HG03442 (cell line): ENCODE measurements at regions not wholly inside any gene's neighbourhood (a gene's known extent, or its start where the extent isn't known, plus 50 kb on each side); places are given as distances from the start of the nearest gene placed in this dataset.

Experiments
- ATAC-seq: cut with Tn5 transposase; IDR thresholded peaks from one replicate; pipeline ENCODE4 v1.9.1; 2021; ENCODE audit warnings: mild to moderate bottlenecking, moderate library complexity; ENCODE audit not compliant: unreplicated experiment

- ATAC-seq: no peak
Measured at GRCh38 chr17:72534265-72534664, 413.4 kb downstream of the SOX9 start.

- ATAC-seq: no peak
Measured at GRCh38 chr17:72534776-72535175, 414.0 kb downstream of the SOX9 start.

- ATAC-seq: no peak
Measured at GRCh38 chr17:72535346-72535745, 414.5 kb downstream of the SOX9 start.

GRCh38 chr17:72535779-72536178 is 415.0 kb downstream of the SOX9 start:
- ATAC-seq: no peak

GRCh38 chr17:72536788-72537187 is 416.0 kb downstream of the SOX9 start:
- ATAC-seq: no peak

- ATAC-seq: no peak
Measured at GRCh38 chr17:72538443-72538842, 417.6 kb downstream of the SOX9 start.

- no peak for ATAC-seq
Measured at GRCh38 chr17:72538901-72539352, 418.1 kb downstream of the SOX9 start.

- ATAC-seq: peak; percentile 90
Measured at GRCh38 chr17:72539981-72540897, 419.4 kb downstream of the SOX9 start.

GRCh38 chr17:72542317-72542716 is 421.5 kb downstream of the SOX9 start:
- no peak for ATAC-seq

GRCh38 chr17:72545766-72546165 is 424.9 kb downstream of the SOX9 start:
- no peak for ATAC-seq

GRCh38 chr17:72553051-72553755 is 432.4 kb downstream of the SOX9 start:
- ATAC-seq: no peak

- no peak for ATAC-seq
Measured at GRCh38 chr17:72554508-72554907, 433.7 kb downstream of the SOX9 start.

- ATAC-seq: no peak
Measured at GRCh38 chr17:72555052-72555451, 434.2 kb downstream of the SOX9 start.

GRCh38 chr17:72556944-72557826 is 436.4 kb downstream of the SOX9 start:
- ATAC-seq: peak; percentile 80

- no peak for ATAC-seq
Measured at GRCh38 chr17:72558971-72559476, 438.2 kb downstream of the SOX9 start.

- ATAC-seq: peak; percentile 60
Measured at GRCh38 chr17:72560303-72561247, 439.8 kb downstream of the SOX9 start.

- ATAC-seq: no peak
Measured at GRCh38 chr17:72561266-72561665, 440.4 kb downstream of the SOX9 start.

- ATAC-seq: no peak
Measured at GRCh38 chr17:72561680-72562079, 440.9 kb downstream of the SOX9 start.

- no peak for ATAC-seq
Measured at GRCh38 chr17:72562615-72563188, 441.9 kb downstream of the SOX9 start.
